Transverse colon (tissue), 3 donors: ENCODE measurements at regions not wholly inside any gene's neighbourhood (a gene's known extent, or its start where the extent isn't known, plus 50 kb on each side); places are given as distances from the start of the nearest gene placed in this dataset.
A peak's percentile ranks its signal among the peaks of the same experiment; 100 is the strongest.

Source experiments
- CTCF ChIP-seq, 5 experiments: fragments of 200-600 bp in 3 of 5; fragments of 450-650 bp in 2 of 5; sonication (generic) in 3 of 5; IDR thresholded peaks; 1 replicate in 2 of 5; 2 replicates in 3 of 5; pipeline ENCODE4 v1.5.1; 2016 to 2017; ENCODE audit warnings: antibody characterized with exemption in 5 of 5, inconsistent platforms in 3 of 5, mild to moderate bottlenecking in 2 of 5, moderate library complexity in 1 of 5
- POLR2A ChIP-seq: fragments of 450-650 bp; IDR thresholded peaks from one replicate; pipeline ENCODE4 v1.6.1; 2016; ENCODE audit warnings: antibody characterized with exemption, mild to moderate bottlenecking, moderate library complexity

- no peak for TF ChIP-seq POLR2A
- peak; percentile 89 to 95 (median 91) for TF ChIP-seq CTCF (IDR thresholded peaks at IDR 0.05)
These were observed 79.7 kb upstream of the MBOAT1 start for GRCh38 chr6:20291764-20292580.
